IMR-90 (cell line): ENCODE measurements at regions not wholly inside any gene's neighbourhood (a gene's known extent, or its start where the extent isn't known, plus 50 kb on each side); places are given as distances from the start of the nearest gene placed in this dataset.

Experiments used
- ATAC-seq: fragments of 200-7000 bp; cut with Tn5 transposase; 2 replicates; pipeline ENCODE4 v1.9.1; 2020; ENCODE audit warnings: low read depth, mild to moderate bottlenecking, moderate library complexity
- BruUV-seq: library from RNA; stranded (reverse); fragments of 400-500 nt; replicated peaks from 2 replicates; lab custom pipeline; 2021; lab: Mats Ljungman, UMichigan
- CTCF ChIA-PET: fragments of 300-600 bp; formaldehyde crosslinking; extraction: SDS; loops from one replicate; lab custom pipeline; 2021; ENCODE audit warnings: antibody characterized with exemption; lab: Yijun Ruan, JAX
- POLR2A ChIA-PET: fragments of 300-600 bp; sonication (Branson Sonifier 250); formaldehyde crosslinking; loops from one replicate; lab custom pipeline; 2022; ENCODE audit warnings: antibody characterized with exemption; ENCODE audit not compliant: unreplicated experiment; lab: Charles Lee
- DNase-seq: peaks from one replicate; pipeline ENCODE4 v3.0.0; 2013
- H2AFZ ChIP-seq: replicated peaks from 2 replicates; pipeline ENCODE3; 2013; ENCODE audit warnings: low read length, mild to moderate bottlenecking; ENCODE audit not compliant: poor library complexity
- H2AK5ac ChIP-seq: 2 replicates; pipeline ENCODE4 v1.6.1; 2013; ENCODE audit warnings: low read depth, low read length, inconsistent platforms
- H2AK9ac ChIP-seq: replicated peaks from 2 replicates; pipeline ENCODE3; 2013; ENCODE audit warnings: mild to moderate bottlenecking, low read depth, low read length, moderate library complexity; ENCODE audit not compliant: poor library complexity
- H2BK120ac ChIP-seq: 2 replicates; pipeline ENCODE4 v1.6.1; 2013; ENCODE audit warnings: low read depth, low read length, inconsistent platforms
- H2BK15ac ChIP-seq: 3 replicates; pipeline ENCODE4 v1.6.1; 2013; ENCODE audit warnings: low read depth, low read length, inconsistent platforms
- H2BK20ac ChIP-seq: 2 replicates; pipeline ENCODE4 v1.6.1; 2013; ENCODE audit warnings: low read depth, mild to moderate bottlenecking, inconsistent platforms, low read length, moderate library complexity
- H2BK5ac ChIP-seq: 2 replicates; pipeline ENCODE4 v1.6.1; 2013; ENCODE audit warnings: mild to moderate bottlenecking, low read depth, low read length, inconsistent platforms; ENCODE audit not compliant: poor library complexity, severe bottlenecking
- H3K14ac ChIP-seq: replicated peaks from 2 replicates; pipeline ENCODE4 v1.6.1; 2013; ENCODE audit warnings: low read depth, low read length, inconsistent platforms
- H3K18ac ChIP-seq: 2 replicates; pipeline ENCODE4 v1.6.1; 2013; ENCODE audit warnings: low read depth, low read length, control low read depth
- H3K23ac ChIP-seq: 2 replicates; pipeline ENCODE4 v1.6.1; 2013; ENCODE audit warnings: low read depth, low read length, inconsistent platforms
- H3K27ac ChIP-seq: 2 replicates; pipeline ENCODE4 v1.5.1; 2013; ENCODE audit warnings: mild to moderate bottlenecking, control low read depth, low read length; ENCODE audit not compliant: insufficient read depth
- H3K27me3 ChIP-seq: 2 replicates; pipeline ENCODE4 v1.6.1; 2013; ENCODE audit warnings: low read length; ENCODE audit not compliant: control insufficient read depth, insufficient read depth
- H3K36me3 ChIP-seq: 2 replicates; pipeline ENCODE4 v1.6.1; 2013; ENCODE audit warnings: low read length, mixed read lengths; ENCODE audit not compliant: control insufficient read depth, insufficient read depth
- H3K4ac ChIP-seq: 2 replicates; pipeline ENCODE4 v1.6.1; 2013; ENCODE audit warnings: low read depth, low read length, inconsistent platforms
- H3K4me1 ChIP-seq: 2 replicates; pipeline ENCODE4 v1.6.1; 2013; ENCODE audit warnings: low read length, mixed read lengths; ENCODE audit not compliant: control insufficient read depth, insufficient read depth
- H3K4me2 ChIP-seq: 2 replicates; pipeline ENCODE4 v1.6.1; 2013; ENCODE audit warnings: low read depth, mild to moderate bottlenecking, control low read depth, low read length, moderate library complexity
- H3K4me3 ChIP-seq: 2 replicates; pipeline ENCODE4 v1.5.1; 2013; ENCODE audit warnings: low read depth, mild to moderate bottlenecking, control low read depth, low read length, moderate library complexity; ENCODE audit not compliant: insufficient read depth
- H3K56ac ChIP-seq: 2 replicates; pipeline ENCODE4 v1.6.1; 2013; ENCODE audit warnings: low read length, inconsistent platforms; ENCODE audit not compliant: insufficient read depth; ENCODE audit errors: extremely low read depth
- H3K79me1 ChIP-seq, 2 experiments: 2 replicates each; pipeline ENCODE4 v1.6.1; 2013; ENCODE audit warnings: low read length in 2 of 2, inconsistent platforms in 1 of 2, low read depth in 1 of 2
- H3K9ac ChIP-seq: 2 replicates; pipeline ENCODE4 v1.6.1; 2013; ENCODE audit warnings: low read depth, low read length, control low read depth
- H3K9me1 ChIP-seq: 2 replicates; pipeline ENCODE4 v1.6.1; 2013; ENCODE audit warnings: low read length, inconsistent platforms; ENCODE audit not compliant: insufficient read depth
- H3K9me3 ChIP-seq: 2 replicates; pipeline ENCODE4 v1.6.1; 2013; ENCODE audit warnings: low read length; ENCODE audit not compliant: control insufficient read depth, insufficient read depth
- H4K20me1 ChIP-seq: 2 replicates; pipeline ENCODE4 v1.6.1; 2013; ENCODE audit warnings: low read length, inconsistent platforms; ENCODE audit not compliant: insufficient read depth
- H4K5ac ChIP-seq: 2 replicates; pipeline ENCODE4 v1.6.1; 2013; ENCODE audit warnings: mild to moderate bottlenecking, low read depth, low read length, control low read depth
- H4K8ac ChIP-seq, 2 experiments: 2 replicates each; pipeline ENCODE4 v1.6.1; 2013; ENCODE audit warnings: low read depth in 2 of 2, low read length in 2 of 2, control low read depth in 1 of 2, inconsistent platforms in 1 of 2
- H4K91ac ChIP-seq: 2 replicates; pipeline ENCODE4 v1.6.1; 2013; ENCODE audit warnings: low read depth, low read length, inconsistent platforms; ENCODE audit not compliant: insufficient read depth
- BHLHE40 ChIP-seq: fragments of 150-350 bp; IDR thresholded peaks from 2 replicates; pipeline ENCODE4 v1.6.1; 2016; ENCODE audit warnings: mild to moderate bottlenecking, low read depth, low read length
- CEBPB ChIP-seq: IDR thresholded peaks from 2 replicates; pipeline ENCODE4 v1.6.1; 2012; ENCODE audit warnings: low read depth, low read length, improper control_type of control experiment
- CHD1 ChIP-seq: IDR thresholded peaks from 2 replicates; pipeline ENCODE4 v1.6.1; 2012; ENCODE audit warnings: low read depth, low read length, improper control_type of control experiment
- FOS ChIP-seq: fragments of 150-350 bp; IDR thresholded peaks from 2 replicates; pipeline ENCODE4 v1.6.1; 2016; ENCODE audit warnings: low read depth, low read length
- MAFK ChIP-seq: IDR thresholded peaks from 2 replicates; pipeline ENCODE4 v1.6.1; 2012; ENCODE audit warnings: low read depth, low read length, improper control_type of control experiment
- MAZ ChIP-seq: IDR thresholded peaks from 2 replicates; pipeline ENCODE4 v1.6.1; 2012; ENCODE audit warnings: low read depth, mild to moderate bottlenecking, low read length, improper control_type of control experiment, moderate library complexity, borderline replicate concordance
- MXI1 ChIP-seq: IDR thresholded peaks from 2 replicates; pipeline ENCODE4 v1.6.1; 2012; ENCODE audit warnings: low read depth, mild to moderate bottlenecking, low read length, moderate library complexity, borderline replicate concordance
- NFE2L2 ChIP-seq: fragments of 150-350 bp; IDR thresholded peaks from 2 replicates; pipeline ENCODE4 v1.6.1; 2016; ENCODE audit warnings: low read depth, mild to moderate bottlenecking, low read length
- POLR2A ChIP-seq: IDR thresholded peaks from 2 replicates; pipeline ENCODE4 v1.6.1; 2012; ENCODE audit warnings: mild to moderate bottlenecking, low read depth, low read length
- RAD21 ChIP-seq: IDR thresholded peaks from 2 replicates; pipeline ENCODE4 v1.6.1; 2012; ENCODE audit warnings: low read length, improper control_type of control experiment
- RCOR1 ChIP-seq: IDR thresholded peaks from 2 replicates; pipeline ENCODE4 v1.6.1; 2012; ENCODE audit warnings: mild to moderate bottlenecking, low read length, improper control_type of control experiment; ENCODE audit not compliant: insufficient replicate concordance
- RFX5 ChIP-seq: IDR thresholded peaks from 2 replicates; pipeline ENCODE4 v1.8.0; 2012; ENCODE audit warnings: low read depth, mild to moderate bottlenecking, low read length, moderate library complexity
- SMC3 ChIP-seq: fragments of 150-350 bp; IDR thresholded peaks from 2 replicates; pipeline ENCODE4 v1.6.1; 2016; ENCODE audit warnings: low read depth, mild to moderate bottlenecking, antibody characterized with exemption, low read length, moderate library complexity
- WGBS, 2 experiments: methylation state at CpG; one replicate each; pipeline versions ENCODE4 v1.1.5 to v1.1.7; 2013; ENCODE audit warnings: missing lambda C conversion rate in 2 of 2; ENCODE audit not compliant: insufficient read length in 1 of 2; ENCODE audit errors: extremely low coverage in 2 of 2; 5-methylcytosine and 5-hydroxymethylcytosine counted together
- dilution Hi-C: fragments of 300-500 bp; cut with HindIII; formaldehyde crosslinking; loops from one replicate; pipeline ENCODE4 v1.14.3; 2018; ENCODE audit warnings: low sequenced_read_pairs; ENCODE audit not compliant: unreplicated experiment
- in situ Hi-C: fragments of 300-500 bp; cut with MboI; formaldehyde crosslinking; loops from 3 replicates; pipeline ENCODE4 v1.14.3; 2019; ENCODE audit warnings: low sequenced_read_pairs, inconsistent platforms, mixed read lengths
- intact Hi-C: fragments of 100-400 bp; cut with micrococcal nuclease; formaldehyde crosslinking; loops from 2 replicates; pipeline ENCODE4 v1.10.0; 2022
- TF ChIP-seq, protein P1 (sequence below): fragments of 150-350 bp; IDR thresholded peaks from 2 replicates; pipeline ENCODE4 v1.6.1; 2016; ENCODE audit warnings: low read depth, mild to moderate bottlenecking, low read length, moderate library complexity, borderline replicate concordance
- TF ChIP-seq, protein P2 (sequence below): conservative IDR thresholded peaks from 2 replicates; pipeline ENCODE4 v1.5.1; 2012; ENCODE audit warnings: mild to moderate bottlenecking, low read depth, low read length, improper control_type of control experiment
- TF ChIP-seq, protein P3 (sequence below): fragments of 150-350 bp; IDR thresholded peaks from 2 replicates; pipeline ENCODE4 v1.6.1; 2017; ENCODE audit warnings: mild to moderate bottlenecking, antibody characterized with exemption, low read length, low read depth

DNA sequence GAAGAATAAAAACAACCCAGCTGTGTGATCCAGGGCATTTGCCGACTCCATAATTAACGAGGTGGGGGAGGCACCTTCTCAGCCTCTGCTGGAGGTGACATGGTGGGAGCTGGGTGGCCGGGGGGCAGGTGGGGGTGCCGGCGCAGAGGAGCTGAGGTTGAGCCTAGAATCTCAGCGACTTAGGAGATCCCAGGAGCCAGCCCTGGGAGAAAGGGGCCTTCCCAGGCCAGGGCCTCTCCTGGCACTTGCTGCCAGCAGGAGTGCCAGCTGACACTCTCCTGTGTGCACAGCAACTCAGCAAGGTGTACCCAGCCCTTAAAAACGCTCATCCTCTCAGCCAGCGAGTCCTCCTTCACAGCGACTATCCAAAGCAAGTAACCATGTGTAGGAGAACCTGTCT lies 62.8 kb upstream of the FCN1 start:
- Histone ChIP-seq H3K9me3 (peaks cover 2% of the 10 kb centered on the region; the same call in 1 of the 2 replicates), H3K27me3 (peaks cover 2% of the 10 kb centered on the region; the same call in 1 of the 2 replicates), H3K23ac (no peak overlapping the region), H3K9me1 (no peaks in the 10 kb centered on the region), H3K56ac (no peak overlapping the region), H2BK20ac (no peak overlapping the region), H2AK5ac (no peak overlapping the region), H4K91ac (no peak overlapping the region), H3K9ac (no peak overlapping the region), H2BK5ac (no peak overlapping the region), H4K8ac (no peak overlapping the region), H3K4me1 (no peaks in the 10 kb centered on the region), H3K79me1 (no peaks in the 10 kb centered on the region), H3K18ac (no peak overlapping the region), H4K20me1 (no peaks in the 10 kb centered on the region), H2AFZ (no peak overlapping the region), H3K4me3 (no peak overlapping the region), H2BK15ac (no peak overlapping the region), H2BK120ac (no peak overlapping the region), H3K4ac (no peak overlapping the region), H3K36me3 (no peaks in the 10 kb centered on the region), H3K4me2 (no peak overlapping the region), H2AK9ac (no peak overlapping the region), H3K14ac (no peak overlapping the region), H3K27ac (no peak overlapping the region), H4K5ac (no peak overlapping the region)
- in situ Hi-C loops, result no loop called here
- POLR2A ChIA-PET, result no interaction called here
- BruUV-seq, result no TSS peak
- 43% methylated on average over 4 of the region's 9 CpGs; no CpG with 5 or more reads in 1 of the 2 experiments for WGBS, 2 experiments
- intact Hi-C loops, result no loop called here
- ATAC-seq, result no peak
- dilution Hi-C loops, result no loop called here
- DNase-seq, result no peak
- CTCF ChIA-PET, result no interaction called here
- TF ChIP-seq POLR2A (no peak), FOS (no peak), BHLHE40 (no peak), NFE2L2 (no peak), RFX5 (no peak), RAD21 (no peak), RCOR1 (no peak), CHD1 (no peak), CEBPB (no peak), MXI1 (no peak), MAZ (no peak), SMC3 (no peak), MAFK (no peak)
- TF ChIP-seq, protein P1, sequence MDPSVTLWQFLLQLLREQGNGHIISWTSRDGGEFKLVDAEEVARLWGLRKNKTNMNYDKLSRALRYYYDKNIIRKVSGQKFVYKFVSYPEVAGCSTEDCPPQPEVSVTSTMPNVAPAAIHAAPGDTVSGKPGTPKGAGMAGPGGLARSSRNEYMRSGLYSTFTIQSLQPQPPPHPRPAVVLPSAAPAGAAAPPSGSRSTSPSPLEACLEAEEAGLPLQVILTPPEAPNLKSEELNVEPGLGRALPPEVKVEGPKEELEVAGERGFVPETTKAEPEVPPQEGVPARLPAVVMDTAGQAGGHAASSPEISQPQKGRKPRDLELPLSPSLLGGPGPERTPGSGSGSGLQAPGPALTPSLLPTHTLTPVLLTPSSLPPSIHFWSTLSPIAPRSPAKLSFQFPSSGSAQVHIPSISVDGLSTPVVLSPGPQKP, result no peak
- TF ChIP-seq, protein P2, sequence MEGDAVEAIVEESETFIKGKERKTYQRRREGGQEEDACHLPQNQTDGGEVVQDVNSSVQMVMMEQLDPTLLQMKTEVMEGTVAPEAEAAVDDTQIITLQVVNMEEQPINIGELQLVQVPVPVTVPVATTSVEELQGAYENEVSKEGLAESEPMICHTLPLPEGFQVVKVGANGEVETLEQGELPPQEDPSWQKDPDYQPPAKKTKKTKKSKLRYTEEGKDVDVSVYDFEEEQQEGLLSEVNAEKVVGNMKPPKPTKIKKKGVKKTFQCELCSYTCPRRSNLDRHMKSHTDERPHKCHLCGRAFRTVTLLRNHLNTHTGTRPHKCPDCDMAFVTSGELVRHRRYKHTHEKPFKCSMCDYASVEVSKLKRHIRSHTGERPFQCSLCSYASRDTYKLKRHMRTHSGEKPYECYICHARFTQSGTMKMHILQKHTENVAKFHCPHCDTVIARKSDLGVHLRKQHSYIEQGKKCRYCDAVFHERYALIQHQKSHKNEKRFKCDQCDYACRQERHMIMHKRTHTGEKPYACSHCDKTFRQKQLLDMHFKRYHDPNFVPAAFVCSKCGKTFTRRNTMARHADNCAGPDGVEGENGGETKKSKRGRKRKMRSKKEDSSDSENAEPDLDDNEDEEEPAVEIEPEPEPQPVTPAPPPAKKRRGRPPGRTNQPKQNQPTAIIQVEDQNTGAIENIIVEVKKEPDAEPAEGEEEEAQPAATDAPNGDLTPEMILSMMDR, result no peak
- TF ChIP-seq, protein P3, sequence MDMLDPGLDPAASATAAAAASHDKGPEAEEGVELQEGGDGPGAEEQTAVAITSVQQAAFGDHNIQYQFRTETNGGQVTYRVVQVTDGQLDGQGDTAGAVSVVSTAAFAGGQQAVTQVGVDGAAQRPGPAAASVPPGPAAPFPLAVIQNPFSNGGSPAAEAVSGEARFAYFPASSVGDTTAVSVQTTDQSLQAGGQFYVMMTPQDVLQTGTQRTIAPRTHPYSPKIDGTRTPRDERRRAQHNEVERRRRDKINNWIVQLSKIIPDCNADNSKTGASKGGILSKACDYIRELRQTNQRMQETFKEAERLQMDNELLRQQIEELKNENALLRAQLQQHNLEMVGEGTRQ, result no peak
